Common myeloid progenitor, CD34-positive (primary cell): ENCODE measurements at regions not wholly inside any gene's neighbourhood (a gene's known extent, or its start where the extent isn't known, plus 50 kb on each side); places are given as distances from the start of the nearest gene placed in this dataset.

Experiments
- CTCF ChIA-PET: fragments of 350-600 bp; sonication (Branson Sonifier 250); formaldehyde crosslinking; loops from one replicate; lab custom pipeline; 2021; ENCODE audit warnings: antibody characterized with exemption; lab: Charles Lee
- POLR2A ChIA-PET: fragments of 350-600 bp; sonication (Branson Sonifier 250); formaldehyde crosslinking; loops from one replicate; lab custom pipeline; 2021; ENCODE audit warnings: antibody characterized with exemption; lab: Charles Lee
- DNase-seq, 3 donors: peaks; one replicate each; pipeline versions ENCODE4 v3.0.0 to v3.0.0-alpha.2; 2013
- H3K27ac ChIP-seq, 2 experiments: 1 replicate in 1 of 2; 2 replicates in 1 of 2; pipeline ENCODE4 v1.7.0; 2013; ENCODE audit warnings: inconsistent platforms in 2 of 2, low read length in 2 of 2, mild to moderate bottlenecking in 2 of 2, low read depth in 1 of 2, moderate library complexity in 1 of 2; ENCODE audit not compliant: severe bottlenecking in 2 of 2, insufficient read depth in 1 of 2, poor library complexity in 1 of 2
- H3K27me3 ChIP-seq, 5 experiments: replicated peaks in 2 of 5; 1 replicate in 3 of 5; 2 replicates in 2 of 5; pipeline versions ENCODE4 v1.6.1 to v1.7.0; 2013; ENCODE audit warnings: low read length in 4 of 5, mild to moderate bottlenecking in 2 of 5, moderate library complexity in 2 of 5, inconsistent platforms in 1 of 5; ENCODE audit not compliant: insufficient read depth in 5 of 5, control insufficient read depth in 4 of 5
- H3K36me3 ChIP-seq, 4 experiments: 1 replicate in 2 of 4; 2 replicates in 2 of 4; pipeline versions ENCODE4 v1.6.1 to v1.7.0; 2013; ENCODE audit warnings: low read length in 3 of 4, control low read depth in 1 of 4, mild to moderate bottlenecking in 1 of 4; ENCODE audit not compliant: control insufficient read depth in 4 of 4, insufficient read depth in 4 of 4
- H3K4me1 ChIP-seq, 4 experiments: 1 replicate in 3 of 4; 2 replicates in 1 of 4; pipeline versions ENCODE4 v1.6.1 to v1.7.1; 2013; ENCODE audit warnings: low read length in 3 of 4, mild to moderate bottlenecking in 3 of 4, control low read depth in 1 of 4, inconsistent platforms in 1 of 4, moderate library complexity in 1 of 4; ENCODE audit not compliant: control insufficient read depth in 4 of 4, insufficient read depth in 4 of 4; ENCODE audit errors: control extremely low read depth in 1 of 4
- H3K4me3 ChIP-seq, 7 experiments: 1 replicate in 4 of 7; 2 replicates in 3 of 7; pipeline versions ENCODE4 v1.5.1 to v1.7.0; 2013; ENCODE audit warnings: mild to moderate bottlenecking in 7 of 7, low read length in 6 of 7, moderate library complexity in 6 of 7, inconsistent platforms in 2 of 7, low read depth in 2 of 7, control low read depth in 1 of 7; ENCODE audit not compliant: insufficient read depth in 4 of 7, control insufficient read depth in 1 of 7; ENCODE audit errors: extremely low read depth in 1 of 7
- H3K9me3 ChIP-seq, 5 experiments: 1 replicate in 4 of 5; 2 replicates in 1 of 5; pipeline versions ENCODE4 v1.6.1 to v1.7.1; 2013; ENCODE audit warnings: low read length in 4 of 5, mild to moderate bottlenecking in 2 of 5, inconsistent platforms in 1 of 5, low read depth in 1 of 5, moderate library complexity in 1 of 5; ENCODE audit not compliant: control insufficient read depth in 4 of 5, insufficient read depth in 2 of 5; ENCODE audit errors: control extremely low read depth in 1 of 5
- WGBS: methylation state at CpG from one replicate; pipeline ENCODE4 v1.1.5; 2013; ENCODE audit not compliant: insufficient coverage; 5-methylcytosine and 5-hydroxymethylcytosine counted together

GRCh38 chr3:119091936-119092677, 53.9 kb upstream of the TEX55 start:
- peaks cover 0 to 2% (median 0%) of the 10 kb centered on the region in 5 experiments for H3K27me3 ChIP-seq
- no peak overlapping the region for H3K4me3 ChIP-seq
- H3K4me1 ChIP-seq, result no peaks in the 10 kb centered on the region
- no peak for DNase-seq
- no peaks in the 10 kb centered on the region for H3K36me3 ChIP-seq
- POLR2A ChIA-PET, result no interaction called here
- H3K9me3 ChIP-seq, result no peaks in the 10 kb centered on the region
- WGBS, result 85% methylated on average over 5 of the region's 11 CpGs
- CTCF ChIA-PET, result interaction anchor here (0.6 to 2.9 kb wide), 3 partner anchors 13 to 208 kb away, joined by 3 to 10 read pairs (median 4); no protein-coding TSS in a partner anchor
- H3K27ac ChIP-seq, result no peak overlapping the region

GRCh38 chr3:119087799-119088198, 53.2 kb upstream of the IGSF11 start:
- POLR2A ChIA-PET, result no interaction called here
- Histone ChIP-seq H3K36me3 (no peaks in the 10 kb centered on the region), H3K27me3 (peaks cover 0 to 2% (median 0%) of the 10 kb centered on the region in 5 experiments), H3K27ac (no peak overlapping the region), H3K4me3 (no peak overlapping the region), H3K9me3 (no peaks in the 10 kb centered on the region), H3K4me1 (no peaks in the 10 kb centered on the region)
- WGBS, result 89% methylated on average over 1 of the region's 1 CpG
- DNase-seq, result no peak
- CTCF ChIA-PET, result interaction anchor here (1.1 kb wide), 1 partner anchor 11 kb away, joined by 3 read pairs; no protein-coding TSS in a partner anchor

- no peaks in the 10 kb centered on the region for H3K9me3 ChIP-seq
- WGBS, result 92% methylated on average over 2 of the region's 3 CpGs
- H3K36me3 ChIP-seq, result no peaks in the 10 kb centered on the region
- no peak overlapping the region for H3K4me3 ChIP-seq
- H3K27me3 ChIP-seq, result peaks cover 0 to 2% (median 0%) of the 10 kb centered on the region in 5 experiments
- POLR2A ChIA-PET, result no interaction called here
- H3K4me1 ChIP-seq, result no peaks in the 10 kb centered on the region
- CTCF ChIA-PET, result interaction anchor here (1.3 kb wide), 1 partner anchor 11 kb away, joined by 3 read pairs; no protein-coding TSS in a partner anchor
- DNase-seq, result no peak
- H3K27ac ChIP-seq, result no peak overlapping the region
Measured at GRCh38 chr3:119085070-119085439, 50.4 kb upstream of the IGSF11 start.

GRCh38 chr3:119084371-119085069, 49.9 kb upstream of the IGSF11 start:
- ChIA-PET POLR2A (no interaction called here), CTCF (interaction anchor here (1.3 kb wide), 1 partner anchor 11 kb away, joined by 3 read pairs; no protein-coding TSS in a partner anchor)
- H3K27me3 ChIP-seq, result peaks cover 0 to 2% (median 0%) of the 10 kb centered on the region in 5 experiments
- no peak overlapping the region for H3K4me3 ChIP-seq
- no peak overlapping the region for H3K27ac ChIP-seq
- no peak for DNase-seq
- WGBS, result 85% methylated on average over 3 of the region's 4 CpGs
- H3K36me3 ChIP-seq, result no peaks in the 10 kb centered on the region
- H3K9me3 ChIP-seq, result no peaks in the 10 kb centered on the region
- no peaks in the 10 kb centered on the region for H3K4me1 ChIP-seq
